K562 (cell line): ENCODE measurements at regions not wholly inside any gene's neighbourhood (a gene's known extent, or its start where the extent isn't known, plus 50 kb on each side); places are given as distances from the start of the nearest gene placed in this dataset.

Source experiments
- AFF4 ChIP-seq: sonication (generic); formaldehyde crosslinking; IDR thresholded peaks from 2 replicates; pipeline ENCODE4 v1.8.0; 2023; ENCODE audit warnings: mild to moderate bottlenecking, missing genetic modification reagents
- CREM ChIP-seq: IDR thresholded peaks from 2 replicates; pipeline ENCODE4 v1.6.1; 2014; ENCODE audit warnings: antibody characterized with exemption, low read depth
- EHMT2 ChIP-seq: fragments of 450-650 bp; IDR thresholded peaks from 2 replicates; pipeline ENCODE4 v1.6.1; 2018; ENCODE audit warnings: antibody characterized with exemption
- EP300 ChIP-seq: IDR thresholded peaks from 2 replicates; pipeline ENCODE4 v1.6.1; 2012; ENCODE audit warnings: low read length, improper control_type of control experiment
- ETV1 ChIP-seq: fragments of 450-650 bp; conservative IDR thresholded peaks from 2 replicates; pipeline ENCODE4 v1.6.1; 2016; ENCODE audit warnings: missing genetic modification characterization, control low read depth, low read depth, missing compliant biosample characterization
- HLTF ChIP-seq: fragments of 450-650 bp; IDR thresholded peaks from 2 replicates; pipeline ENCODE4 v1.6.1; 2016
- MAFK ChIP-seq: IDR thresholded peaks from 2 replicates; pipeline ENCODE4 v1.6.1; 2011; ENCODE audit warnings: low read length, improper control_type of control experiment
- PCBP1 ChIP-seq: fragments of 200-400 bp; formaldehyde crosslinking; IDR thresholded peaks from 2 replicates; pipeline ENCODE4 v1.6.1; 2018; ENCODE audit warnings: mild to moderate bottlenecking, low read depth, low read length; ENCODE audit not compliant: poor library complexity, severe bottlenecking
- PML ChIP-seq: IDR thresholded peaks from 2 replicates; pipeline ENCODE4 v1.6.1; 2012; ENCODE audit warnings: low read length, inconsistent platforms
- YBX1 ChIP-seq: fragments of 450-650 bp; IDR thresholded peaks from 2 replicates; pipeline ENCODE4 v1.7.1; 2016; ENCODE audit warnings: mild to moderate bottlenecking
- TF ChIP-seq, protein P1 (sequence below): fragments of 250-450 bp; sonication (Bioruptor Pico); IDR thresholded peaks from 2 replicates; pipeline ENCODE4 v1.5.0; 2021; ENCODE audit warnings: mild to moderate bottlenecking, borderline replicate concordance

DNA sequence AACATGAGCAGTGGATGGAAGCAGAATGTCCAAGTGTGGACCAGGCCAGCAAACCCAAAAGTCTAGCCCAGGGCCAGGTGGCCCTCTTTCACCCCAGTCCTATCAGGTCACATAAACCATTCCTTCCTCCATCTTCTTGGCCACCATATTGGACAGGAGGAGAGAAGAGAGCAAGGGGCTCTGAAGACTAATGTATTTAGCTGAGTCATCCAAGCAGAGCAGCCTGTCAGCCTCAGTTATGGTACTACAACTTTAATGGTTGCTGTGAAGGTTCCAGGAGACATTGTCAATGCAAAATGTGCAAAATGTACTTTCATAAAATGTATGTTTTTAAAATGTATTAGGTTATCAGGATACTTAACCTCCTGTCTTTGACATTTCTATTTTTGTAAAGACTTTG lies 159.5 kb downstream of the GPAM start (continued):
- TF ChIP-seq AFF4 (CRISPR knock-in tag) (no peak), ETV1 (tag) (no peak), PML (no peak), PCBP1 (no peak), MAFK (no peak), EHMT2 (no peak), HLTF (no peak), CREM (no peak), YBX1 (no peak), EP300 (no peak)
- TF ChIP-seq, protein P1, sequence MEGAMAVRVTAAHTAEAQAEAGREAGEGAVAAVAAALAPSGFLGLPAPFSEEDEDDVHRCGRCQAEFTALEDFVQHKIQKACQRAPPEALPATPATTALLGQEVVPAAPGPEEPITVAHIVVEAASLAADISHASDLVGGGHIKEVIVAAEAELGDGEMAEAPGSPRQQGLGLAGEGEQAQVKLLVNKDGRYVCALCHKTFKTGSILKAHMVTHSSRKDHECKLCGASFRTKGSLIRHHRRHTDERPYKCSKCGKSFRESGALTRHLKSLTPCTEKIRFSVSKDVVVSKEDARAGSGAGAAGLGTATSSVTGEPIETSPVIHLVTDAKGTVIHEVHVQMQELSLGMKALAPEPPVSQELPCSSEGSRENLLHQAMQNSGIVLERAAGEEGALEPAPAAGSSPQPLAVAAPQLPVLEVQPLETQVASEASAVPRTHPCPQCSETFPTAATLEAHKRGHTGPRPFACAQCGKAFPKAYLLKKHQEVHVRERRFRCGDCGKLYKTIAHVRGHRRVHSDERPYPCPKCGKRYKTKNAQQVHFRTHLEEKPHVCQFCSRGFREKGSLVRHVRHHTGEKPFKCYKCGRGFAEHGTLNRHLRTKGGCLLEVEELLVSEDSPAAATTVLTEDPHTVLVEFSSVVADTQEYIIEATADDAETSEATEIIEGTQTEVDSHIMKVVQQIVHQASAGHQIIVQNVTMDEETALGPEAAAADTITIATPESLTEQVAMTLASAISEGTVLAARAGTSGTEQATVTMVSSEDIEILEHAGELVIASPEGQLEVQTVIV (CRISPR knock-in tag) = no peak
